ENCODE measurements at regions not wholly inside any gene's neighbourhood (a gene's known extent, or its start where the extent isn't known, plus 50 kb on each side); places are given as distances from the start of the nearest gene placed in this dataset.
"Not testable (repeated sequence)": the region's sequence is repeated elsewhere in the genome, so short reads cannot be mapped to it uniquely, and the experiment has no call there.

DNA sequence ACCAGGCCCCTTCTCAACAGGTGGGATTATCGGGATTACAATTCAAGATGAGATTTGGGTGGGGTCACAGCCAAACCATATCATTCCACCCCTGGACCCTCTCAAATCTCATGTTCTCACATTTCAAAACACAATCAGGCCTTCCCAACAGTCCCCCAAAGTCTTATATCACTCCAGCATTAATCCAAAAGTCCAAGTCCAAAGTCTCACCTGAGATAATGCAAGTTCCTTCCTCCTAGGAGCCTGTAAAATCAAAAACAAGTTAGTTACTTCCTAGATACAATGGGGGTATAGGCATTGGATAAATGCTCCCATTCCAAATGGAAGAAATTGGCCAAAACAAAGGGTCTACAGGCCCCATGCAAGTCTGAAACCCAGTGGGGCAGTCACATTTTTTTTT is 111.1 kb upstream of the FAM9C start:
- not testable (repeated sequence) for H3K4me3 ChIP-seq (ENCODE audit: low read length); H3K27me3 ChIP-seq (ENCODE audit: insufficient read depth, low read length); H3K4me1 ChIP-seq (ENCODE audit: insufficient read depth, low read length); H3K9ac ChIP-seq (ENCODE audit: low read depth, low read length); H3K27ac ChIP-seq (ENCODE audit: low read length); H3K36me3 ChIP-seq (ENCODE audit: insufficient read depth, low read depth, low read length)
- peaks cover 11% of the 10 kb centered on the region for H3K9me3 ChIP-seq (ENCODE audit: insufficient read depth, low read depth, low read length)

DNA sequence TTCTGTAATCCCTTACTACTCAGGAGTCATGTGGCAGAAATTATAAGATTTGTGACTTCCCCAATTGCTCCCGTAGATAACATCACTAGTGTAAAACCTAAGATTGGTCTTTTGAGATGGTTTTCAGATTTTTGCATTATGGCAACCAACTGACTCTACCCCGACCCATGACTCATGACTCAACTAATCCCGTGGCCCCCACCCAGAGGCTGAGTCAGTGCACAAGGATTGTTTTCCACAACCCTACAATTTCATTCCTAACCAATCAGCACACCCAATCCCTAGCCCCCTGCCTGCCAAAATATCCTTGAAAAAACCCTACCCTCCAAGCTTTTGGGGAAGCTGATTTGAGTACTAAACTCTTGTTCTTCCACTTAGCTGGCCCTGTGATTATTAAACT is 109.4 kb upstream of the FAM9C start:
- Histone ChIP-seq H3K4me1 (ENCODE audit: insufficient read depth, low read length) (peaks cover 8% of the 10 kb centered on the region), H3K27ac (ENCODE audit: low read length) (no peak overlapping the region)

DNA sequence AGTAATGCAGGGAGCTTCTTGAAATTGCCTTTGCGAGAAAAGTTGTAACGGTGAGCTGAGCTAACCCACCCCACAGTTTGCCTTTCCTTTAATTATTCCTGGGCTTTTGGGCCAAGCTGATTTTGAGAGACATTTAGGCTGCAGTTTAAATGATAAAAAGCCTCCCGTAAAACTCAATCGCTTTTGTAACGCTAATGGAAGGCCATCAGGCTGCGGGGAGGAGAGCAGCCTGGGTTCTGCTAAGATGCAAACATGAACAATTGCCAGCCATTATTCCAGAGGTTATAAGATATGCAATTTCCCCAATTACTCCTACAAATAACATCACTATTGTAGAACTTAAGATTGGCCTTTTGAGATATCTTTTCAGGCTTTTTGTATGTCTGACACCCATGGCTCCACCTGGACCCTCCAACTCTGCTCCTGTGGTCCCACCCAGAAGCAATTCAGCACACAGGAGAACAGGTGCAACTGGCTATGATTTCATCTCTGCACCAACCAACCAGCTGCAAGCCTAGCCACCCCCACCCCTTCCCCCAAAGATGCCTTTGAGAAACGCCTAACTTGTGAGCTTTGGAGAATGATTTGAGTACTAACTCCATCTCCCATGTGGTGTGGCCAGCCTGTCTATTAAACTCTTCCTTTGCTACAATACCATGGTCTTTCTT is 108.2 kb upstream of the FAM9C start:
- Histone ChIP-seq H3K27ac (ENCODE audit: low read length) (no peak overlapping the region), H3K4me1 (ENCODE audit: insufficient read depth, low read length) (peaks cover 8% of the 10 kb centered on the region), H3K4me3 (ENCODE audit: low read length) (peak overlapping the region; percentile 49; the same call in 1 of the 2 replicates), H3K36me3 (ENCODE audit: insufficient read depth, low read depth, low read length) (no peaks in the 10 kb centered on the region), H3K9ac (ENCODE audit: low read depth, low read length) (peak overlapping the region; percentile 67; the same call in 1 of the 2 replicates), H3K9me3 (ENCODE audit: insufficient read depth, low read depth, low read length) (peaks cover 11% of the 10 kb centered on the region), H3K27me3 (ENCODE audit: insufficient read depth, low read length) (no peaks in the 10 kb centered on the region)

More for the DNA sequence above, 109.4 kb upstream of the FAM9C start:
- Histone ChIP-seq H3K9ac (ENCODE audit: low read depth, low read length) (no peak overlapping the region), H3K27me3 (ENCODE audit: insufficient read depth, low read length) (no peaks in the 10 kb centered on the region), H3K9me3 (ENCODE audit: insufficient read depth, low read depth, low read length) (peaks cover 11% of the 10 kb centered on the region), H3K4me3 (ENCODE audit: low read length) (no peak overlapping the region), H3K36me3 (ENCODE audit: insufficient read depth, low read depth, low read length) (no peaks in the 10 kb centered on the region)

DNA sequence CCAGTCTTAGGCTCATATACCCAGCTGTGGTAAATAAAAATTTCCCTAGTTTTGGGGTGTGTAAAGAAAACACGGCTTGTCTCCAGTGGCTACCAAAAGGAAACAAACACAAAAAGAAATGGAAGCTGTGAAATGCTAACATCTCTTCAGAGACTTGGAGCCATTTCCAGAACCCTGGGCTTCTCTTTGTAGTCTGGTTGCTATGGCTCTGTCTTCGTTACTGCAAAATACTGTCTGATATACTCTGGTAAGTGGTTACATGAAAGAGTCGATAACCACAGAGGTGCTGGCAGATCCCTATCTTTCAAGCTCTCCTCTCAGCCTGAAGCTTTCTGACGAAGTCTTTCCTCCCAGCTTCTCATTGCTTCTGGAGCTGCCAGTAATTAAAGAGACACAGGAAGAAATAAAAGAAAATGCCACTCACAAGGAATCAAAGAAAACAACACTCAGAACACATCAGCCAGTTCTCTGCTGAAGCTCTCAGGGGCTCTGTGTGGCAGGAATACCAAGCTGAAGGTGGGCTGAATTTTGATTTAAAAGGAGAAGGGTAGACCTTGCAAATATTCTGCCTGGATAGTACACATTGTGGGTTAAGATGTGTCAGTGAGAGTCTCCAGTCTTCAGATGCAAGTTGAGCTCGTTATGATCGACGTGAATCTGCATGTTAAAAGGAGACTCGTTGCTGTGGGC is 107.6 kb upstream of the FAM9C start:
- Histone ChIP-seq H3K4me3 (ENCODE audit: low read length) (peak overlapping the region; percentile 49), H3K4me1 (ENCODE audit: insufficient read depth, low read length) (peaks cover 8% of the 10 kb centered on the region), H3K9ac (ENCODE audit: low read depth, low read length) (peak overlapping the region; percentile 67; the same call in 1 of the 2 replicates), H3K27ac (ENCODE audit: low read length) (peak overlapping the region; percentile 55), H3K36me3 (ENCODE audit: insufficient read depth, low read depth, low read length) (no peaks in the 10 kb centered on the region), H3K9me3 (ENCODE audit: insufficient read depth, low read depth, low read length) (peaks cover 11% of the 10 kb centered on the region), H3K27me3 (ENCODE audit: insufficient read depth, low read length) (no peaks in the 10 kb centered on the region)

DNA sequence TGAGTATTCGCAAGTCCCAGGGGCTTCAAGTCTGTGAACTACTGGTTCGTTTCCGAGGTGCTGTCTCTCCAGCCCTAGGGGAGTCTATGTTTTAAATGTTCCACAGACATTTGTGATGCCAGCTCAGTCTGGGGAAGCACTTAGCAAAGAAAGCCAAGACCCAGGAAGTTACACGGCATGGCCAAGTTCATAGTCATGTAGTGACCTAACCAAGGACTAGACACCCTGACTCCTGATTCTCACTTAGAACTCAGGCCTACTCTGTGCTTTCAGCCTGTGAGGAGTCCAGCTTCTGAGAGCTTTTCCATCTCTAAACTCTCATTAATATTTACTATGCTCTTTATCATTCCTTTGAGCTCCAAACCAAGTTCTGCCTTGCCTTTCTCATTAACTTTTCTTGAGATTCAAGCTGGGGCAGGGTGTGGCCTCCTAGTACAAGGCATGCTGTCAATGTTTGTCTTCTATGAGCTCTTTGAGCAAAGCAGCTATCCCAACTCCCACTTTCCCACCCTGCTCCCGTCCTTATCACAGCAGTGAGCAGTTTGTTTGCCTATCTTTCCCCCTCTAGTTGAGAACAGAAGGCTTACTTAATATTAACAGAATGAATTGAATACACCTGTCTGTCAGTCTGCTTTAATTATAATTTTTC is 105.4 kb upstream of the FAM9C start:
- H3K36me3 ChIP-seq (ENCODE audit: insufficient read depth, low read depth, low read length) = no peaks in the 10 kb centered on the region
- no peak overlapping the region for H3K9ac ChIP-seq (ENCODE audit: low read depth, low read length)
- H3K27me3 ChIP-seq (ENCODE audit: insufficient read depth, low read length) = no peaks in the 10 kb centered on the region
- no peak overlapping the region for H3K27ac ChIP-seq (ENCODE audit: low read length)
- peaks cover 14% of the 10 kb centered on the region for H3K9me3 ChIP-seq (ENCODE audit: insufficient read depth, low read depth, low read length)
- H3K4me3 ChIP-seq (ENCODE audit: low read length) = no peak overlapping the region
- peaks cover 8% of the 10 kb centered on the region for H3K4me1 ChIP-seq (ENCODE audit: insufficient read depth, low read length)

DNA sequence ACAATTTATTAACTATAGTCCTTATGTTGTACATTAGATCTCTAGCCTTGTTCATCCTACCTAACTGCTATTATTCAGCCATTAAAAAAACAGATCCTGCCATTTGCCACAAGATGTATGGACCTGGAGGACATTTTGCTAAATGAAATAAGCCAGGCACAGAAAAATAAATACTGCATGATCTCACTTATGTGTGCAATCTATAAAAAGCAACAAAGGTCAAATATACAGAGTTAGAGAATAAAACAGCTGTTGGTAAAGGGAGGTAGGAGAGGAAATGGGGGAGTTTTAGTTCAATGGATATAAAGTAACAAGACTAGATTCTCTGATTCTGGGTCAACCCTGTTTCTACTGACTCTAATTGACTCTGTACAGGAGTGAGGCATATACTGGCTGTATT is 103.3 kb upstream of the FAM9C start:
- Histone ChIP-seq H3K9ac (ENCODE audit: low read depth, low read length) (no peak overlapping the region), H3K27me3 (ENCODE audit: insufficient read depth, low read length) (no peaks in the 10 kb centered on the region), H3K36me3 (ENCODE audit: insufficient read depth, low read depth, low read length) (no peaks in the 10 kb centered on the region), H3K9me3 (ENCODE audit: insufficient read depth, low read depth, low read length) (peaks cover 3% of the 10 kb centered on the region; the same call in 1 of the 2 replicates), H3K27ac (ENCODE audit: low read length) (no peak overlapping the region), H3K4me3 (ENCODE audit: low read length) (no peak overlapping the region), H3K4me1 (ENCODE audit: insufficient read depth, low read length) (peaks cover 8% of the 10 kb centered on the region)

DNA sequence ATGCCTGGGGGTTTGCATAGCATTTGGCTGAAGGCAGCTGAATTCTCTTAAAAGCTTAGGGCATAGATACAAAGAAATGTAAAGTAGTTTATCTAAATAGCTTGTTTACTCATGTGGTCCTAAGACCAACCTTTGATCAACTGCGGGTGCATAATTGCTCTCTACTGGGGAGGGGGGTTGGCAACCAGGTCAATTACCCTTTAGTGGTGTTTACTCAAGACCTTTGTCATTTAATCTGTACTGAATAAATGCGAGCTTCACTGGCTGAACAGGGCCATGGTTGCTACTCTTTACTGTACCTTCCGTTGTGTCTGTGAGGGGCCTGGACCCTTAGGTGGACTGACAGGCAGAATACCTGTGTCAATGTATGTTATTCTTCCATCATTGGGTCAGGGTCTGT is 102.7 kb upstream of the FAM9C start:
- Histone ChIP-seq H3K4me3 (ENCODE audit: low read length) (no peak overlapping the region), H3K36me3 (ENCODE audit: insufficient read depth, low read depth, low read length) (no peaks in the 10 kb centered on the region), H3K4me1 (ENCODE audit: insufficient read depth, low read length) (peaks cover 7% of the 10 kb centered on the region), H3K9me3 (ENCODE audit: insufficient read depth, low read depth, low read length) (peaks cover 3% of the 10 kb centered on the region; the same call in 1 of the 2 replicates), H3K27ac (ENCODE audit: low read length) (no peak overlapping the region), H3K27me3 (ENCODE audit: insufficient read depth, low read length) (no peaks in the 10 kb centered on the region), H3K9ac (ENCODE audit: low read depth, low read length) (no peak overlapping the region)

DNA sequence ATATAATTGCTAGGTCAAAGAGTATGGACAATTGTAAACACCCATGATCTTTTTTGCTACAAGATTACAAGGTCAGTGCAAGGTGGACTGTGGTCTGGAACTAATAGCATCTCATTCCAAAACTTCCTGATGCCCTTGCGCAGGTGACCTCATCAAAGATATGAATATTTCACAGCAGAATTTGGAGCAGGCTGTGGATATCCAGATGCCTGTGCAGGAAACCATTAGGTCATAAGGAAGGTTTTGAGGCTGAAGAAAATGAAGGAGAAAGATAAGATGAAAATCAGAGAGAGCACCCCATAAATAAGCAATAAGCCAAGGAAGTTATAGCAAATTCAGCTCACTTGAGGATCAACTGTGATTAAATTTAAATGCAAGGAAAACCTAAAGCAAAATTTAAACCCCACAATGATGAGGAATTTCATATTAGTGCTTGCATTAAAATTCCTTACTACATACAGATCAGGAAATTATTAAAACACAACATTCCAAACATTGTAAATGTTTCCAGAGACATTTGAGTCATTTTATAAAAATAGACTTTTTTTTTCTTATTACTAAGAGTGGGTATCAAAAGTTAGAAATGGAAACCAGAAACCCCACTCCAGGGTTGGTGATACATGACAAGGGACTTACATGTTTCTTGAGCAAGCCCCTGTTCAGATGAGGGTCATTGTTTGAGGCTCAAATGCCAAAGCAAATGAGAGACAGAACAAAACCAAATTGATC is 100.7 kb upstream of the FAM9C start:
- Histone ChIP-seq H3K4me3 (ENCODE audit: low read length) (no peak overlapping the region), H3K27ac (ENCODE audit: low read length) (no peak overlapping the region), H3K27me3 (ENCODE audit: insufficient read depth, low read length) (no peaks in the 10 kb centered on the region), H3K36me3 (ENCODE audit: insufficient read depth, low read depth, low read length) (no peaks in the 10 kb centered on the region), H3K9me3 (ENCODE audit: insufficient read depth, low read depth, low read length) (peaks cover 3% of the 10 kb centered on the region; the same call in 1 of the 2 replicates), H3K9ac (ENCODE audit: low read depth, low read length) (no peak overlapping the region), H3K4me1 (ENCODE audit: insufficient read depth, low read length) (no peaks in the 10 kb centered on the region)

DNA sequence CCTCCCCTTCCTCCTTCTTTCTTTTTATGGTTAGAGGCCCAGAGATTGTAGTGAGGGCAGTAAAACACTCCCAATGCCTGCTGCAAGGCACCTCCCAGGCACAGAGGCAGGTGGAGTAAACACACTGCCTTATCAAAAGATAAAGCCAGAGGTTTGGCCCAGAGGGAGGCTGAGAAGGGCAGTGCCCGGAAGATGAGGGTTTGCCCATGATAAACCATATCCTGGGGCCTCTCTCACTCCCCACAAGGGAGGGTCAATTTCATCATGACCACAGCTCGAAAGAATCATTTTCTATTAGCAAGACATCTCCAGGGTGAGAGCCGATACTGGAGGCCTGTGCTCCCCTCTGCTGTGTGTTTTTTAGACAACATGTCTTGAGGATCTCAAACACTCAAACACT is 98.5 kb upstream of the FAM9C start:
- H3K36me3 ChIP-seq (ENCODE audit: insufficient read depth, low read depth, low read length) = no peaks in the 10 kb centered on the region
- H3K27ac ChIP-seq (ENCODE audit: low read length) = no peak overlapping the region
- H3K4me3 ChIP-seq (ENCODE audit: low read length) = no peak overlapping the region
- H3K27me3 ChIP-seq (ENCODE audit: insufficient read depth, low read length) = no peaks in the 10 kb centered on the region
- no peaks in the 10 kb centered on the region for H3K4me1 ChIP-seq (ENCODE audit: insufficient read depth, low read length)
- no peak overlapping the region for H3K9ac ChIP-seq (ENCODE audit: low read depth, low read length)
- H3K9me3 ChIP-seq (ENCODE audit: insufficient read depth, low read depth, low read length) = peaks cover 3% of the 10 kb centered on the region; the same call in 1 of the 2 replicates

DNA sequence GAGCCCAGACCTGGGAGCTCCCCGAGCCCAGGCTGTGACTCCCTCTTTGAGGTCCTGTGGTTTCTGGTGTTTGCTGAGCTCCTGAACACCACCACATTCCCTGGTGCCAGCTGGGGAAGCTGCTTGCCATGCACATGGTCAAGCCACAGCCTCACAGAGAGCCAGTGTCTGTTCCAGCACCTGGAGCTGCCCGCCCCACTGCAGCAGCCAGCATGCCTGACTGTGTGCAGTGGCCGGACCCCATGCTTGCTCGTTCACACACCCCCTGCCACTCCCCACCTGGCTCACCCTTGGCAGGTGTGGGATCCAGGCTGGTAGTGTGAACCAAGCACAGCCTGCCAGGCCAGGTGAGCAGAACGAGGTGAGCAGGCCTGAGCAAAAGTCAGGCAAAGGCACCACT is 95.6 kb upstream of the FAM9C start:
- H3K4me3 ChIP-seq (ENCODE audit: low read length) = no peak overlapping the region
- no peaks in the 10 kb centered on the region for H3K36me3 ChIP-seq (ENCODE audit: insufficient read depth, low read depth, low read length)
- H3K27me3 ChIP-seq (ENCODE audit: insufficient read depth, low read length) = no peaks in the 10 kb centered on the region
- no peak overlapping the region for H3K9ac ChIP-seq (ENCODE audit: low read depth, low read length)
- no peaks in the 10 kb centered on the region for H3K4me1 ChIP-seq (ENCODE audit: insufficient read depth, low read length)
- H3K27ac ChIP-seq (ENCODE audit: low read length) = no peak overlapping the region
- H3K9me3 ChIP-seq (ENCODE audit: insufficient read depth, low read depth, low read length) = no peaks in the 10 kb centered on the region

DNA sequence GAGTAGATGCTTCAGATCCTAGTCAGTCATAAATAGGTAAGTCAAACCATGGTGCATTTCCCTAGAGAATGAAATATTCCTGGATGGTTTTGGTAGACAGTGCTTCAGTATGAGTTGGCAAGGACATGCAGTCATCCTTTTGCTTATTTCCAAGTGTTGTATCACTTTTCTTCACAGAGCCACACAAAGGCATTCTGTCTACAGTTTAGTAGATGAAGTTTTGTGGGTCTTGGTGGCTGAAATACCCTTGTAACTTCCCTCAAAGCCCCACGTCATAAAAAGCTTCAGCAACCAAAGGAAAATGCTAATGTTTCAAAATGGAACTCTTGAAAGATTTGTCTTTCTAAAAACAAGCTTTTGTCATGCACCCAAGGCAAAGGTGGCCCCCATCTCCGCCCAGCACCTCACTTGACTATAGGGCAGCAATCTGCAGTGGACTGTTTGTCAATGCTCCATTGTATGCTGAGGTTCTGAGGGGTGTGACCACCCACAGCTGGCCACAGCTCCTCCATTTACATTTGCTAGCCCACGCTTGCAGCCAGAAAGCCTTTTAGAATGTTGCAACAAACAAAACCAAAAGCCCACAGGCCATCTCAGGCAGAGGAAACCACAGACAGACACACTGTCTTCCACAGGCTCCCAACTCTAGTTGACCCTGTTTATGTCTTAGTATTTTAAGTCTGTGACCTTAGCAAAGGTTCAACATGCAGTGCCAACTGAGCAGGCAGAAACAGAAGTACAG is 87.1 kb upstream of the FAM9C start:
- Histone ChIP-seq H3K27me3 (ENCODE audit: insufficient read depth, low read length) (no peaks in the 10 kb centered on the region), H3K4me3 (ENCODE audit: low read length) (no peak overlapping the region), H3K27ac (ENCODE audit: low read length) (no peak overlapping the region), H3K9me3 (ENCODE audit: insufficient read depth, low read depth, low read length) (no peaks in the 10 kb centered on the region), H3K36me3 (ENCODE audit: insufficient read depth, low read depth, low read length) (no peaks in the 10 kb centered on the region), H3K4me1 (ENCODE audit: insufficient read depth, low read length) (no peaks in the 10 kb centered on the region; the same call in 1 of the 2 replicates), H3K9ac (ENCODE audit: low read depth, low read length) (no peak overlapping the region)

Measured in iPS-20b (cell line).